ENCODE measurements at regions not wholly inside any gene's neighbourhood (a gene's known extent, or its start where the extent isn't known, plus 50 kb on each side); places are given as distances from the start of the nearest gene placed in this dataset.

GRCh38 chr14:71377099-71377498 lies 469.8 kb downstream of the PCNX1 start:
- Histone ChIP-seq H3K9ac (ENCODE audit: low read length) (no peak overlapping the region), H3K4me3 (ENCODE audit: insufficient read depth, low read depth, low read length) (no peak overlapping the region), H3K9me3 (ENCODE audit: insufficient read depth, low read depth, low read length) (no peaks in the 10 kb centered on the region), H3K27me3 (ENCODE audit: insufficient read depth, low read length) (no peaks in the 10 kb centered on the region), H3K4me1 (ENCODE audit: insufficient read depth, low read length) (peaks cover 11% of the 10 kb centered on the region), H4K20me1 (ENCODE audit: insufficient read depth, low read length) (peaks cover 6% of the 10 kb centered on the region), H3K27ac (ENCODE audit: low read depth, low read length) (no peak overlapping the region), H3K79me2 (ENCODE audit: insufficient read depth, low read length) (peaks cover 74% of the 10 kb centered on the region), H3K4me2 (ENCODE audit: low read length) (no peak overlapping the region), H2AFZ (ENCODE audit: low read depth, low read length) (no peak overlapping the region), H3K36me3 (ENCODE audit: insufficient read depth, low read length) (no peaks in the 10 kb centered on the region)
- H3K4me3 Mint-ChIP-seq (ENCODE audit: unreplicated experiment): no peak overlapping the region
- DNase-seq (ENCODE audit: low read depth) (no peak), FAIRE-seq (no peak)
- H3K36me3 Mint-ChIP-seq (ENCODE audit: low read depth, unreplicated experiment): peaks cover 4% of the 10 kb centered on the region
- H3K9me3 Mint-ChIP-seq (ENCODE audit: unreplicated experiment): peaks cover 14% of the 10 kb centered on the region
- H3K27ac Mint-ChIP-seq (ENCODE audit: unreplicated experiment): no peak overlapping the region
- no peaks in the 10 kb centered on the region for H3K27me3 Mint-ChIP-seq (ENCODE audit: low read depth, unreplicated experiment)
- peaks cover 23% of the 10 kb centered on the region for H3K4me1 Mint-ChIP-seq (ENCODE audit: low read depth, unreplicated experiment)
- TF ChIP-seq EZH2 (IDR thresholded peaks at IDR 0.05; ENCODE audit: insufficient read depth, low read length) (no peak), CTCF (IDR thresholded peaks at IDR 0.05; ENCODE audit: insufficient read depth, low read depth, low read length) (no peak)

GRCh38 chr14:71380271-71380670 lies 473.0 kb downstream of the PCNX1 start:
- H3K36me3 Mint-ChIP-seq (ENCODE audit: low read depth, unreplicated experiment): peaks cover 7% of the 10 kb centered on the region
- Histone ChIP-seq H2AFZ (ENCODE audit: low read depth, low read length) (no peak overlapping the region), H4K20me1 (ENCODE audit: insufficient read depth, low read length) (peaks cover 6% of the 10 kb centered on the region), H3K36me3 (ENCODE audit: insufficient read depth, low read length) (no peaks in the 10 kb centered on the region), H3K27me3 (ENCODE audit: insufficient read depth, low read length) (no peaks in the 10 kb centered on the region), H3K9ac (ENCODE audit: low read length) (no peak overlapping the region), H3K27ac (ENCODE audit: low read depth, low read length) (no peak overlapping the region), H3K4me1 (ENCODE audit: insufficient read depth, low read length) (peaks cover 3% of the 10 kb centered on the region), H3K4me2 (ENCODE audit: low read length) (no peak overlapping the region), H3K79me2 (ENCODE audit: insufficient read depth, low read length) (peaks cover 86% of the 10 kb centered on the region), H3K9me3 (ENCODE audit: insufficient read depth, low read depth, low read length) (no peaks in the 10 kb centered on the region), H3K4me3 (ENCODE audit: insufficient read depth, low read depth, low read length) (no peak overlapping the region)
- TF ChIP-seq EZH2 (IDR thresholded peaks at IDR 0.05; ENCODE audit: insufficient read depth, low read length) (no peak), CTCF (IDR thresholded peaks at IDR 0.05; ENCODE audit: insufficient read depth, low read depth, low read length) (no peak)
- no peaks in the 10 kb centered on the region for H3K27me3 Mint-ChIP-seq (ENCODE audit: low read depth, unreplicated experiment)
- FAIRE-seq (peak; percentile 75), DNase-seq (ENCODE audit: low read depth) (peak; percentile 91)
- peaks cover 14% of the 10 kb centered on the region for H3K9me3 Mint-ChIP-seq (ENCODE audit: unreplicated experiment)
- no peak overlapping the region for H3K4me3 Mint-ChIP-seq (ENCODE audit: unreplicated experiment)
- H3K27ac Mint-ChIP-seq (ENCODE audit: unreplicated experiment): peak overlapping the region; percentile 36
- peaks cover 19% of the 10 kb centered on the region for H3K4me1 Mint-ChIP-seq (ENCODE audit: low read depth, unreplicated experiment)

DNA sequence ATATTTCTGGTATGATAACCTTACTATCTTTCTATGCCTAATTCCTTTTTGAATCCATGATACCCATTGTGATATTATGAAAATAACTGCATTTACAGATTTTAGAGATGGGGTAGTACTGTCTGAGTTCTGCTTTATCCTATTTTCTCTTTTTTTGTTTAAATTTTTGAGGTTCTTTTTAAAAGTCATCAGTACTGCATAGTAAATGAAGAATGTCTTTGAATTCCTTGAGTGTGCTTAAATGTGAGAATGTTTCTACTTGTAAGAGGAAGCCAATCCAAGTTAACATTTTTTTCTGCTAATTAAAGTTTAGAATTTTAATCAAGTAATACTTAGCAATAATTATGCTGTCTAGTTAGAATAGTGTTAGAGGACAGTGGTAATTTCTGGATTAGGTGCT lies 474.6 kb downstream of the PCNX1 start:
- Histone ChIP-seq H3K27ac (ENCODE audit: low read depth, low read length) (no peak overlapping the region), H3K79me2 (ENCODE audit: insufficient read depth, low read length) (peaks cover 86% of the 10 kb centered on the region), H3K9me3 (ENCODE audit: insufficient read depth, low read depth, low read length) (no peaks in the 10 kb centered on the region), H3K36me3 (ENCODE audit: insufficient read depth, low read length) (no peaks in the 10 kb centered on the region), H4K20me1 (ENCODE audit: insufficient read depth, low read length) (peaks cover 6% of the 10 kb centered on the region), H3K27me3 (ENCODE audit: insufficient read depth, low read length) (no peaks in the 10 kb centered on the region), H3K9ac (ENCODE audit: low read length) (no peak overlapping the region), H3K4me3 (ENCODE audit: insufficient read depth, low read depth, low read length) (no peak overlapping the region), H3K4me2 (ENCODE audit: low read length) (no peak overlapping the region), H2AFZ (ENCODE audit: low read depth, low read length) (no peak overlapping the region), H3K4me1 (ENCODE audit: insufficient read depth, low read length) (peaks cover 3% of the 10 kb centered on the region)
- Mint-ChIP-seq H3K4me3 (ENCODE audit: unreplicated experiment) (no peak overlapping the region), H3K36me3 (ENCODE audit: low read depth, unreplicated experiment) (peaks cover 7% of the 10 kb centered on the region), H3K4me1 (ENCODE audit: low read depth, unreplicated experiment) (peaks cover 19% of the 10 kb centered on the region), H3K27ac (ENCODE audit: unreplicated experiment) (peak overlapping the region; percentile 70), H3K27me3 (ENCODE audit: low read depth, unreplicated experiment) (no peaks in the 10 kb centered on the region), H3K9me3 (ENCODE audit: unreplicated experiment) (peaks cover 10% of the 10 kb centered on the region)
- TF ChIP-seq CTCF (IDR thresholded peaks at IDR 0.05; ENCODE audit: insufficient read depth, low read depth, low read length): no peak
- no peak for TF ChIP-seq EZH2 (IDR thresholded peaks at IDR 0.05; ENCODE audit: insufficient read depth, low read length)
- no peak for DNase-seq (ENCODE audit: low read depth)
- no peak for FAIRE-seq
